ENCODE measurements at regions not wholly inside any gene's neighbourhood (a gene's known extent, or its start where the extent isn't known, plus 50 kb on each side); places are given as distances from the start of the nearest gene placed in this dataset.

DNA sequence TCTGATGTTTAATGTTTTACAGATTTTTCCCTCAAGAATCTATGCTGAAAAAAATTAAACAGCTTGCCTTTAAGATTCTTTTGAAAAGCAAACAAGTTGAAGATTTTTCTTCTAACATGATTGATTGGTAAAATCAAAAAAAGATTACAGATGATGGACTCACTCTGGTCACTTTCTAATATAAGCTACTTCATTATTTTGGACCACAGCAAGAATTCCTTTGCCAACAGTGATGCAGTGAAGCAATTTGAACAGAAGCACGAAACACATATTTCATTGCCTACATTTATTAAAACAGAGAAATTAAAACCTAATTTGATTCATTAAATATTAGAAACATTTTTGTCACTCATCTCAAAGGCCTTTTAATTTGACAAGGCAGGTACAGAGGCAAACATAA is 82.1 kb upstream of the SGCE start:
- intact Hi-C loops (cut with micrococcal nuclease; ENCODE audit: unreplicated experiment), result no loop called here
- Histone ChIP-seq H3K4me2 (ENCODE audit: low read length) (no peak overlapping the region), H3K4me1 (ENCODE audit: insufficient read depth, low read length, poor library complexity, severe bottlenecking) (no peaks in the 10 kb centered on the region), H3K79me2 (ENCODE audit: insufficient read depth, low read depth, low read length) (no peaks in the 10 kb centered on the region), H3K9me2 (ENCODE audit: insufficient read depth, low read length) (no peaks in the 10 kb centered on the region), H3K36me3 (ENCODE audit: insufficient read depth, low read length) (no peaks in the 10 kb centered on the region), H3K27ac (ENCODE audit: low read depth, low read length, poor library complexity, severe bottlenecking) (no peak overlapping the region), H3K4me3 (ENCODE audit: low read depth, low read length, poor library complexity, severe bottlenecking) (no peak overlapping the region), H3K9me3 (ENCODE audit: low read length) (no peaks in the 10 kb centered on the region), H2AFZ (ENCODE audit: low read length) (no peak overlapping the region), H4K20me1 (ENCODE audit: insufficient read depth, low read length) (no peaks in the 10 kb centered on the region)
- DNase-seq (ENCODE audit: low spot score), result no peak
- BruUV-seq (replicated peaks), result no TSS peak
- CTCF ChIA-PET (ENCODE audit: unreplicated experiment), result interaction anchor here (1.5 kb wide), 1 partner anchor 10 kb away, joined by 3 read pairs; no protein-coding TSS in a partner anchor
- no peak for TF ChIP-seq EZH2phosphoT487 (IDR thresholded peaks at IDR 0.05; ENCODE audit: borderline replicate concordance, low read depth, low read length)
- no peak for TF ChIP-seq CTCF (conservative IDR thresholded peaks at IDR 0.05; ENCODE audit: low read length)
- POLR2A ChIA-PET, result no interaction called here

DNA sequence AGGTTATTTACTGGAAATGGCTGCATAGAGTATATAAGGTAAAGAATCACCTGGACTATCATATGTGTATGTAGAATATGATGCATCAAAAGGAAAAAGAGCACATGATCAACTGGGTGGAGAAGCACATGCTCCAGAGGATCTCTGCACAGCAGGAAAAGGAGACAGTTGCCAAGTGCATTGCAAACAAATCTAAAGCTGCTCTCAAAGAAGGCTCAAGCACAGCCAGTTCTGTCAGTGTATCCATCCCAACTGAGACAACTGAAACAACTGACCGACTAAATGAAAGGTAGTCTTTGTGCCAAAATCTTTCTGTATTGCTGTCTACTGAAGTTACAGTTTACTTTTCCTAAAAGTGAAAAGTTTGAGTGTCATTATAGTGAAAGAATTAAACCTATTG is 83.2 kb upstream of the SGCE start:
- Histone ChIP-seq H3K4me1 (ENCODE audit: insufficient read depth, low read length, poor library complexity, severe bottlenecking) (no peaks in the 10 kb centered on the region), H3K27ac (ENCODE audit: low read depth, low read length, poor library complexity, severe bottlenecking) (no peak overlapping the region), H4K20me1 (ENCODE audit: insufficient read depth, low read length) (no peaks in the 10 kb centered on the region), H3K4me2 (ENCODE audit: low read length) (no peak overlapping the region), H3K9me3 (ENCODE audit: low read length) (no peaks in the 10 kb centered on the region), H2AFZ (ENCODE audit: low read length) (no peak overlapping the region), H3K36me3 (ENCODE audit: insufficient read depth, low read length) (no peaks in the 10 kb centered on the region), H3K4me3 (ENCODE audit: low read depth, low read length, poor library complexity, severe bottlenecking) (no peak overlapping the region), H3K9me2 (ENCODE audit: insufficient read depth, low read length) (no peaks in the 10 kb centered on the region), H3K79me2 (ENCODE audit: insufficient read depth, low read depth, low read length) (no peaks in the 10 kb centered on the region)
- no TSS peak for BruUV-seq (replicated peaks)
- intact Hi-C loops (cut with micrococcal nuclease; ENCODE audit: unreplicated experiment), result no loop called here
- DNase-seq (ENCODE audit: low spot score), result no peak
- TF ChIP-seq CTCF (conservative IDR thresholded peaks at IDR 0.05; ENCODE audit: low read length), result no peak
- TF ChIP-seq EZH2phosphoT487 (IDR thresholded peaks at IDR 0.05; ENCODE audit: borderline replicate concordance, low read depth, low read length), result no peak
- ChIA-PET POLR2A (no interaction called here), CTCF (ENCODE audit: unreplicated experiment) (no interaction called here)

- Histone ChIP-seq H4K20me1 (ENCODE audit: insufficient read depth, low read length) (no peaks in the 10 kb centered on the region), H3K4me1 (ENCODE audit: insufficient read depth, low read length, poor library complexity, severe bottlenecking) (no peaks in the 10 kb centered on the region), H3K4me2 (ENCODE audit: low read length) (no peak overlapping the region), H3K36me3 (ENCODE audit: insufficient read depth, low read length) (no peaks in the 10 kb centered on the region), H3K9me2 (ENCODE audit: insufficient read depth, low read length) (no peaks in the 10 kb centered on the region), H3K4me3 (ENCODE audit: low read depth, low read length, poor library complexity, severe bottlenecking) (no peak overlapping the region), H3K9me3 (ENCODE audit: low read length) (no peaks in the 10 kb centered on the region), H3K27ac (ENCODE audit: low read depth, low read length, poor library complexity, severe bottlenecking) (no peak overlapping the region), H3K79me2 (ENCODE audit: insufficient read depth, low read depth, low read length) (no peaks in the 10 kb centered on the region), H2AFZ (ENCODE audit: low read length) (no peak overlapping the region)
- intact Hi-C loops (cut with micrococcal nuclease; ENCODE audit: unreplicated experiment), result no loop called here
- ChIA-PET CTCF (ENCODE audit: unreplicated experiment) (no interaction called here), POLR2A (no interaction called here)
- BruUV-seq (replicated peaks), result no TSS peak
- DNase-seq (ENCODE audit: low spot score), result no peak
- TF ChIP-seq EZH2phosphoT487 (IDR thresholded peaks at IDR 0.05; ENCODE audit: borderline replicate concordance, low read depth, low read length) (no peak), CTCF (conservative IDR thresholded peaks at IDR 0.05; ENCODE audit: low read length) (no peak)
Observed at GRCh38 chr7:94740509-94740908, 84.6 kb upstream of the SGCE start.
